Muscle of leg (tissue), 3 donors: ENCODE measurements at regions not wholly inside any gene's neighbourhood (a gene's known extent, or its start where the extent isn't known, plus 50 kb on each side); places are given as distances from the start of the nearest gene placed in this dataset.
"Not testable (repeated sequence)": the region's sequence is repeated elsewhere in the genome, so short reads cannot be mapped to it uniquely, and the experiment has no call there.

Experiments
- DNase-seq: peaks from one replicate; pipeline ENCODE4 v3.0.0; 2013
- H3K27ac ChIP-seq: one replicate; pipeline ENCODE4 v1.5.1; 2013; ENCODE audit warnings: mild to moderate bottlenecking, low read length, control low read depth
- H3K27me3 ChIP-seq: one replicate; pipeline ENCODE4 v1.6.1; 2013; ENCODE audit warnings: low read length; ENCODE audit not compliant: control insufficient read depth, insufficient read depth
- H3K36me3 ChIP-seq: one replicate; pipeline ENCODE4 v1.6.1; 2013; ENCODE audit warnings: low read length; ENCODE audit not compliant: control insufficient read depth, insufficient read depth
- H3K4me1 ChIP-seq: one replicate; pipeline ENCODE4 v1.6.1; 2013; ENCODE audit warnings: low read length; ENCODE audit not compliant: control insufficient read depth, insufficient read depth
- H3K4me3 ChIP-seq: one replicate; pipeline ENCODE4 v1.5.1; 2013; ENCODE audit warnings: low read length, control low read depth
- H3K9me3 ChIP-seq: replicated peaks from 2 replicates; pipeline ENCODE4 v1.6.1; 2013; ENCODE audit warnings: low read depth, low read length; ENCODE audit not compliant: control insufficient read depth
- WGBS: methylation state at CpG from one replicate; pipeline ENCODE4 v1.1.5; 2013; ENCODE audit warnings: missing lambda C conversion rate; ENCODE audit not compliant: insufficient coverage; 5-methylcytosine and 5-hydroxymethylcytosine counted together

DNA sequence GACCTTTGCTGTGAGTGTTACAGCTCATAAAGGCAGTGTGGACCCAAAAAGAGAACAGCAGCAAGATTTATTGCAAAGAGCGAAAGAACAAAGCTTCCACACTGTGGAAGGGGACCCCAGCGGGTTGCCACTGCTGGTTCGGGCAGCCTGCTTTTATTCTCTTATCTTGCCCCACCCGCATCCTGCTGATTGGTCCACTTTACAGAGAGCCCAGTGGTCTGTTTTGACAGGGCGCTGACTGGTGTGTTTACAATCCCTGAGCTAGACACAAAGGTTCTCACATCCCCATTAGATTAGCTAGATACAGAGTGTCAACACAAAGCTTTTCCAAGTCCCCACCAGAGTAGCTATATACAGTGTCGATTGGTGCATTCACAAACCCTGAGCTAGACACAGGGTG lies 1187.5 kb downstream of the NXPH1 start:
- not testable (repeated sequence) for H3K4me3 ChIP-seq, H3K36me3 ChIP-seq, H3K27me3 ChIP-seq, H3K9me3 ChIP-seq, H3K4me1 ChIP-seq, H3K27ac ChIP-seq, DNase-seq
- WGBS: 85% methylated on average over 4 of the region's 6 CpGs

DNA sequence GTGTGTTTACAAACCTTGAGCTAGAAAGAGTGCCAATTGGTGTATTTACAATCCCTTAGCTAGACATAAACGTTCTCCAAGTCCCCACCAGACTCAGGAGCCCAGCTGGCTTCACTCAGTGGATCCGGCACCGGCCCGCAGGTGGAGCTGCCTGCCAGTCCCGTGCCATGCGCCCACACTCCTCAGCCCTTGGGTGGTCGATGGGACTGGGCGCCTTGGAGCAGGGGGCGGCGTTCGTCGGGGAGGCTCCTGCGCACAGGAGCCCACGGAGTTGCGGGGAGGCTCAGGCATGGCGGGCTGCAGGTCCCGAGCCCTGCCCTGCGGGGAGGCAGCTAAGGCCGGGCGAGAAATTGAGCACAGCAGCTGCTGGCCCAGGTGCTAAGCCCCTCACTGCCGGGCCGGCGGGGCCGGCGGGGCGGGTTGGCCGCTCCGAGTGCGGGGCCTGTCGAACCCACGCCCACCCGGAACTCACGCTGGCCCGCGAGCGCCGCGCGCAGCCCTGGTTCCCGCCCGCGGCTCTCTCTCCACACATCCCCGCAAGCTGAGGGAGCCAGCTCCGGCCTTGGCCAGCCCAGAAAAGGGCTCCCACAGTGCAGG lies 1188.0 kb downstream of the NXPH1 start:
- H3K4me3 ChIP-seq, H3K36me3 ChIP-seq, H3K4me1 ChIP-seq, H3K9me3 ChIP-seq, DNase-seq, H3K27me3 ChIP-seq, H3K27ac ChIP-seq: not testable (repeated sequence)
- 94% methylated on average over 20 of the region's 44 CpGs for WGBS

DNA sequence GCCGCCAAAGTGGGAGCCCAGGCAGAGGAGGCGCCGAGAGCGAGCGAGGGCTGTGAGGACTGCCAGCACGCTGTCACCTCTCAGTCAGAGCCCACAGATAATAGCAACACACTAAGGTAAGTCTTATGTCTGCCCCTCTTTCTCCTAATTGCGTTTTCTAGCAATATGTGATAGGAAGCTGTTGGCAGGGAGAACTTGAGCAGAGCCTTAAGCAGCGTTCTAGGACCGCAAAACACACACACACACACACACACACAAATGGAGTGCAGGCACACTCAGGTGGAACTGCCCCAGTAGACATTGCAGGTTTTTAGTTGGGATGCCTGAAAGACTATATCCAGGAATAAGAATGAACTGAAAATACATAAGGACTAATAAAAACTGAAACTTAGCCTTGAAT lies 1188.5 kb downstream of the NXPH1 start:
- H3K4me1 ChIP-seq: no peaks in the 10 kb centered on the region
- no peaks in the 10 kb centered on the region for H3K36me3 ChIP-seq
- H3K27me3 ChIP-seq: no peaks in the 10 kb centered on the region
- peaks cover 4% of the 10 kb centered on the region for H3K9me3 ChIP-seq
- WGBS: 100% methylated on average over 1 of the region's 9 CpGs
- H3K4me3 ChIP-seq: no peak overlapping the region
- H3K27ac ChIP-seq: no peak overlapping the region
- DNase-seq: no peak

DNA sequence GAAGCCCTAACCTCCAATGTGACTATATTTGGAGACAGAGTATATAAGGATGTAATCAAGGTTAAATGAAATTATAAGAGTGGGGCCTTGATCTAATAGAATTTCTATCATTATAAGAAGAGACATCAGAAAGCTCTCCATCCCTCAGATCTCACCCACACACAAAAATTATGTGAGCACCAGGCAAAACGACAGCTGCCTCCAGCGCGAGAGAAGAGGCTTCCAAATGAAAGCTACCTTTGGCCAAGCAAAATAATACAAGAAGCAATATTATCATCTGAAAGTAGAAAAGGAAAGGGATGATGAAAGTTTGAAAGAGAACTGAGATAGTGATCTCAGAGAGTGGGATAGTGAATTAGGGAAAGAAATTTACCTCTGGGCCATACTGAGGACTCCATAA lies 1192.5 kb downstream of the NXPH1 start:
- Histone ChIP-seq H3K36me3 (no peaks in the 10 kb centered on the region), H3K27me3 (no peaks in the 10 kb centered on the region), H3K9me3 (peaks cover 4% of the 10 kb centered on the region), H3K27ac (no peak overlapping the region), H3K4me3 (no peak overlapping the region), H3K4me1 (no peaks in the 10 kb centered on the region)
- no peak for DNase-seq
- WGBS: no CpG with 5 or more reads among the region's 3 CpGs

DNA sequence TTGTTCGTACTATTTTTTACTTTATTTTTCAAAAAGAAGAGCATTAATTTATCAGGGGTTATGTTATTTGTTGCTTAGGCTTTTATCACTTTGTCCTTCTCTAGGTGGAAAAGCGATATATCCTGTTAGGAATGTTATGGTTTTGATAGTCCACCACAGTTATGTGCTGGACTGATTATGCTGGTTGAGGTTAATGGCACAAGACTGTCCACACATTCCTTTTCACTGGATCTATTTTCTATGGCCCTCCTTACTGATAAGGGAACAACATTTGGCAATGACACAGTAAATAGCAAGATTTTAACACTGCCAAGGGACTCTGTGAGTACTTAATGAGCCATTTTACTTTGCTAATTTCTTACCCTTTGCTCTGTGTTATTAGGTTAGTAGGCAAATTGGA lies 1212.3 kb downstream of the NXPH1 start:
- Histone ChIP-seq H3K4me1 (no peaks in the 10 kb centered on the region), H3K27ac (no peak overlapping the region), H3K27me3 (no peaks in the 10 kb centered on the region), H3K36me3 (no peaks in the 10 kb centered on the region), H3K4me3 (no peak overlapping the region), H3K9me3 (no peaks in the 10 kb centered on the region)
- no peak for DNase-seq
- WGBS: no CpG with 5 or more reads among the region's 2 CpGs

DNA sequence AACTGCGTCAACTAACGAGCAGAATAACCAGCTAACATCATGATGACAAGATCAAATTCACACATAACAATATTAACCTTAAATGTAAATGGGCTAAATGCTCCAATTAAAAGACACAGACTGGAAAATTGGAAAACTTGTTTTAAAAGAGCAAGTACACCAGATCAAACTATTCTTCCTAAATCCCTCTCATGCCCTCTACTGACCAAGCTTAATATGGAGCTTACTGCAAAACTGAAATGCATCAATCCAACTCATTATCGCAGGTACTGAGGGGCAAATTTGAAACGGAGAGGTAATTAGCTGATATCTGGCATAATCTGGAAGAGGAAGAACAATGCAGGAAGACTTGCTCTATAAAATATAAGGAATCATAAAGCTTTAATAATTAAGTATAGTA lies 1223.8 kb downstream of the NXPH1 start:
- peaks cover 7% of the 10 kb centered on the region for H3K9me3 ChIP-seq
- no peak overlapping the region for H3K4me3 ChIP-seq
- H3K27ac ChIP-seq: no peak overlapping the region
- no peaks in the 10 kb centered on the region for H3K27me3 ChIP-seq
- H3K36me3 ChIP-seq: no peaks in the 10 kb centered on the region
- H3K4me1 ChIP-seq: no peaks in the 10 kb centered on the region
- no peak for DNase-seq
- no CpG with 5 or more reads among the region's 4 CpGs for WGBS

DNA sequence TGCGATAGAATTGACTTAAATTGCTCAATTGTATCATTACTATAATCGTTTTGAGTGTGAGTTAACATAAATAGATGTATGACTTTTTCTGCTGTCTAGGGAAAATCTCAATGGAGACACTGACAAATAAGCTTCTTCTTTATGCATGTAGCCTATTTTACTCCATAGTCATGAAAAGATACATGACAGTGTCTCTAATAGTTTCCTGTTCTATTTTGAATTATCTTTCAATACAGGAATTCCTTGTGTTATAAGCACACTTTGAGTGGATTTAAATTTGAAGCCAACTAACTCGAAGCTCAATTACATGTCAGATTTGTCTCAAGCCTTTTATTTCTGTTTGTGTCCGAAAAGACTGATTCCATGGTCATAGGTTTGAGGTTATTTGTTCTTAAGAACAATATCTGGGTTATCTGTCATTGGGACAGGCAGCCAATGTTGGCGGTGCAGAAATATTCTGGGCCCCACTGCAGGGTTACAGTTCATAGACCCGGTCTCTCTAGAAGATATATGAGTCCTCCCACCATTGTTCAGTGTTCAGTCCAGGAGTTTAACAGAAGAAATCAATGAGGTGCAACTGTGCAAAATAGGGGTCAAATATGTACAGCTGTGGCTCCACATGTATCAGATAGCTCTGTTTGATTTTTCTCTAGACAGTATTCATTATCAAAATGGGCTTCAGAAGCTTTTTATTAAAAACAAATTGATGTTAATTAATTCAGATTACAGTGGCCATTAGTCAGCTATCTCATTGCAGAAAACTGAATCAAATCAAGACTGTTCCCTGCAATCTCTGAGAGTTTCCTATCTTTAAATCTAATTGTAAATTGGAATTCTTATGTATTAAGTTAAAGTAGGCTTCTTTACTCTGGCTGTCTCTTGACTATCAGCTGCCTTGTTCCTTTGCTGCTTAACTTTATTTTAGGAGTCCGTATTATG lies 1238.8 kb downstream of the NXPH1 start:
- Histone ChIP-seq H3K27me3 (no peaks in the 10 kb centered on the region), H3K4me3 (no peak overlapping the region), H3K36me3 (no peaks in the 10 kb centered on the region), H3K4me1 (no peaks in the 10 kb centered on the region), H3K27ac (no peak overlapping the region), H3K9me3 (no peaks in the 10 kb centered on the region)
- DNase-seq: no peak
- WGBS: 69% methylated on average over 3 of the region's 7 CpGs

DNA sequence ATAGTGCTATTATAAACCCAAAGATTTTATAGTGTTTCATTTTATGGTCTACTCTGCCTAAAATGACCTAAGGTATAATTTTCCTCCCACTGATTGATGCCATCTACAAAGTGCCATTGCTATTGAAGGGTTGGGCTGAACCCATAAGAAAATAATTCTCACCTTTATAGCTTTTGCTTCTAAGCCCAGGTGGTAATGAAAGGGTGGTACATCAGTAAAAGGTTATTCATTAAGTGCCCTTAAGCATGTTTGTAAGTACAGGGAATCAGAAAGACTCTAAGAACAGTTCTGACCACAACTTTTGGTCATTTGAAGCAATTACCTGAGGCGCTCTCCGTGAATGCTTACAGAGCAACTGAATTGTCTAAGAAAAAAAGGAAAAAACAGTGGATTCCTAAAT lies 1247.3 kb downstream of the NXPH1 start:
- Histone ChIP-seq H3K4me1 (no peaks in the 10 kb centered on the region), H3K27ac (no peak overlapping the region), H3K36me3 (no peaks in the 10 kb centered on the region), H3K9me3 (no peaks in the 10 kb centered on the region), H3K27me3 (no peaks in the 10 kb centered on the region), H3K4me3 (no peak overlapping the region)
- 90% methylated on average over 2 of the region's 2 CpGs for WGBS
- no peak for DNase-seq

DNA sequence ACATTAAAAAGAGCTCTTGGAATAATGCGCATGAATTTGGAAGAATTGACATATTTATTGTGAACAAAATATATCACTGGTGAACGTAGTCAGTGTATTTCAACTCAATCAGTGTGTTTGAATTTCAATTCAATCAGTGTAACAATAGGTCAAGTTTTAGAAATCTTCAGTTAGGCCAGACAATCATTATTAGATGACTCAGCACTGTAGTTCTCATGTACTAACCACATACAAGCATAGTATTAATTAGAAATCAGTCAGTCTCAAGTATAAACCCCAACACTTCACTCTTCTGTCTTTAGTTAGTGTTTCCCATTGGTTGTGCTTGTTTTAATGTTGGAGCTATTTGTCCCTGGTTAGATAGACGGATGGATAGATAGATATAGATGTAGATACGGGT lies 1247.9 kb downstream of the NXPH1 start:
- H3K4me3 ChIP-seq: no peak overlapping the region
- H3K9me3 ChIP-seq: no peaks in the 10 kb centered on the region
- WGBS: no CpG with 5 or more reads among the region's 4 CpGs
- no peak overlapping the region for H3K27ac ChIP-seq
- H3K4me1 ChIP-seq: no peaks in the 10 kb centered on the region
- H3K36me3 ChIP-seq: no peaks in the 10 kb centered on the region
- no peak for DNase-seq
- no peaks in the 10 kb centered on the region for H3K27me3 ChIP-seq

DNA sequence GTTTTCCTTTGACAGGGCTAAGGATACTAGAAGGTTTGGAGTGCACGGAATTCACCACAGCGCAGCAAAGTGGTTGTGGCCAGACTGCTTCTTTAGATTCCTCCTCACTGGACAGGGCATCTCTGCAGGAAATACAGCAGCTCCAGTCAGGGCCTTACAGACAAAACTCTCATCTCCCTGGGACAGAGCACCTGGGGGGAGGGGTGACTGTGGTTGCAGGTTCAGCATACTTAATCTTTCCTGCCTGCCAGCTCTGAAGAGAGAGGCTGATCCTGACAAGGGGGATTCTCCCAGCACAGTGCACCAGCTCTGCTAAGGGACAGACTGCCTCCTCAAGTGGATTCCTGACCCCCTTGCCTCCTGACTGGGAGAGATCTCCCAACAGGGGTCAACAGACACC lies 1257.9 kb downstream of the NXPH1 start:
- Histone ChIP-seq H3K27ac (no peak overlapping the region), H3K4me1 (no peaks in the 10 kb centered on the region), H3K9me3 (peaks cover 3% of the 10 kb centered on the region), H3K4me3 (no peak overlapping the region), H3K27me3 (no peaks in the 10 kb centered on the region), H3K36me3 (no peaks in the 10 kb centered on the region)
- 94% methylated on average over 2 of the region's 2 CpGs for WGBS
- no peak for DNase-seq
